ENCODE measurements at regions not wholly inside any gene's neighbourhood (a gene's known extent, or its start where the extent isn't known, plus 50 kb on each side); places are given as distances from the start of the nearest gene placed in this dataset.

- no peak for DNase-seq
- Histone ChIP-seq H3K9me3 (no peaks in the 10 kb centered on the region), H3K4me3 (no peak overlapping the region), H3K27me3 (no peaks in the 10 kb centered on the region), H3K4me1 (ENCODE audit: insufficient read depth) (no peaks in the 10 kb centered on the region), H3K27ac (no peak overlapping the region), H3K36me3 (no peaks in the 10 kb centered on the region)
- WGBS, 3 donors = 43 to 51% (median 47%) methylated on average over 5 of the region's 5 CpGs
- intact Hi-C loops (cut with DNase I) = no loop called here
- TF ChIP-seq POLR2A (IDR thresholded peaks at IDR 0.05) (no peak), EP300 (IDR thresholded peaks at IDR 0.05) (no peak)
- TF ChIP-seq, protein P1, sequence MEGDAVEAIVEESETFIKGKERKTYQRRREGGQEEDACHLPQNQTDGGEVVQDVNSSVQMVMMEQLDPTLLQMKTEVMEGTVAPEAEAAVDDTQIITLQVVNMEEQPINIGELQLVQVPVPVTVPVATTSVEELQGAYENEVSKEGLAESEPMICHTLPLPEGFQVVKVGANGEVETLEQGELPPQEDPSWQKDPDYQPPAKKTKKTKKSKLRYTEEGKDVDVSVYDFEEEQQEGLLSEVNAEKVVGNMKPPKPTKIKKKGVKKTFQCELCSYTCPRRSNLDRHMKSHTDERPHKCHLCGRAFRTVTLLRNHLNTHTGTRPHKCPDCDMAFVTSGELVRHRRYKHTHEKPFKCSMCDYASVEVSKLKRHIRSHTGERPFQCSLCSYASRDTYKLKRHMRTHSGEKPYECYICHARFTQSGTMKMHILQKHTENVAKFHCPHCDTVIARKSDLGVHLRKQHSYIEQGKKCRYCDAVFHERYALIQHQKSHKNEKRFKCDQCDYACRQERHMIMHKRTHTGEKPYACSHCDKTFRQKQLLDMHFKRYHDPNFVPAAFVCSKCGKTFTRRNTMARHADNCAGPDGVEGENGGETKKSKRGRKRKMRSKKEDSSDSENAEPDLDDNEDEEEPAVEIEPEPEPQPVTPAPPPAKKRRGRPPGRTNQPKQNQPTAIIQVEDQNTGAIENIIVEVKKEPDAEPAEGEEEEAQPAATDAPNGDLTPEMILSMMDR (IDR thresholded peaks at IDR 0.05) = no peak
Observed at GRCh38 chr14:26323869-26324268, 274.0 kb downstream of the NOVA1 start.

DNA sequence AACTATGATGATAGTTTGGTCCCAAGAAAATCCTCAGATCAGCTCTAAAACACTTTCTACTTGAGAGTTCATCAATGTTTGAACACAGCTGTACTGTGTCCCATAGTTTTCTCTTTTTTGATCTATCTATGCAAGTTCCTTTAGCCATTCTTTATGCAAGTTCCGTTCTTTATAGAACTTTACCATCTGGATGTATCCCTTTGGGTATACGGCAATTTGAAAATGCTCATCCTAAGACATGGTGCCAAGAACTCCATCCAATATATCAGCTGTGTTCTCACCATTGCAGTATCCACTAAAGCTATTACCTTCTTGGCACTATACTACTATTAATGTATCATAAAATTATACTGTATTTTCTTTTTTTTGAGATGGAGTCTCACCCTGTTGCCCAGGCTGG, 276.9 kb downstream of the NOVA1 start:
- intact Hi-C loops (cut with DNase I) = no loop called here
- no peaks in the 10 kb centered on the region for H3K27me3 ChIP-seq
- no peaks in the 10 kb centered on the region for H3K9me3 ChIP-seq
- WGBS, 3 donors = 93 to 97% (median 95%) methylated on average over 2 of the region's 2 CpGs
- TF ChIP-seq, protein P1 (IDR thresholded peaks at IDR 0.05) = no peak
- TF ChIP-seq EP300 (IDR thresholded peaks at IDR 0.05) (no peak), POLR2A (IDR thresholded peaks at IDR 0.05) (no peak)
- no peak for DNase-seq
- no peak overlapping the region for H3K27ac ChIP-seq
- no peak overlapping the region for H3K4me3 ChIP-seq
- H3K4me1 ChIP-seq (ENCODE audit: insufficient read depth) = no peaks in the 10 kb centered on the region
- no peaks in the 10 kb centered on the region for H3K36me3 ChIP-seq

DNA sequence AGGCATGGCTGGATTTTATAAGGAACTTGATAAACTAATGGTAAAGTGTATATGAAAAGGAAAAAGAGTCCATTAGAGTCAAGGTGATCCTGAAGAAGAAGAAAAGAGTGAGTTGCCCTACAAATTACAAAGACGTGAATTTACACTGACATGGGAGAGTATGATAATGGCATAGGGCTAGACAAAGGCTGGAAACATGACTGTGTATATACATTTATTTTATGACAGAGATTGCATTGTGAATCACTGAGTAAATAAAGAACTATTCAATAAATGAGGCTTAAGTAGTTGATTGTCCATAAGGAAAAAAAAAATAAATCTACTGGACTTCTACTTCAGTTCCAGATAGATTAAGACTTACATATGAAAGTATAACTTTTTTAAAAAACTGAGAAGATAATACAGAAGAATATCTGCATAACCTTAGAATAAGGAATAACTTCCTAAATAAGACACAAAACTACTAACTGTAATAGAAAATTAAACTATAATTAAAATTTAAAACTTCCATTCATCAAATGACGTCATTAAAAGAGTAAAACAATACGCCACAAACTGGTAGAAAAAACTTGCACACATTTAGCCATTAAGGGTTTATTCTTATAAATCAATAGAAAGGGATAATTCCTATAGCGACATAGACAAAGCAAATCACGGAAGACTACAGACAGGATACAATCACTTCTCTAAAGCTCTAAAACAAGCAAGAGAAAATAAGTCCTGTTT, 278.5 kb downstream of the NOVA1 start:
- Histone ChIP-seq H3K27me3 (no peaks in the 10 kb centered on the region), H3K9me3 (no peaks in the 10 kb centered on the region), H3K4me1 (ENCODE audit: insufficient read depth) (no peaks in the 10 kb centered on the region), H3K4me3 (no peak overlapping the region), H3K36me3 (no peaks in the 10 kb centered on the region), H3K27ac (no peak overlapping the region)
- DNase-seq = no peak
- WGBS, 3 donors = 94 to 96% (median 94%) methylated on average over 5 of the region's 5 CpGs
- intact Hi-C loops (cut with DNase I) = no loop called here
- no peak for TF ChIP-seq EP300 (IDR thresholded peaks at IDR 0.05)

DNA sequence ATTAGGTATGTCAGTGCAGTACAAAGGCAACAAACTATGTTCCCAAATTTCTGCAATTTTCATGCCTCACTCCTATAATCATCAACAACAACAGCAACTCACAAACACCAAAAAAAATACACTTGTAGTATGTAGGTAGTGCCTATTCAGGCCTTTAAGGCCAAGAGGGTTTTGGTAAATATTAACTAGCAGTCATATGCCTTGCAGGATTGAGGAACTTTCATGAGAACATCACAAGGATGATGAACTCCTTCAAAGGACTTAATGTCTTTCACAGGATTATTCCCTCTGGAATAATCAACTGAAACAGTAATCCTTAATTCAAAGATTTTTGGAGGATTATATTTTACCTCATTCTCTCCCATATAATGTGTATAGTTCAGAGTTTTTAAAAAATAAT, 293.8 kb downstream of the NOVA1 start:
- TF ChIP-seq POLR2A (IDR thresholded peaks at IDR 0.05) = no peak
- TF ChIP-seq, protein P1 (IDR thresholded peaks at IDR 0.05) = no peak
- no peak for TF ChIP-seq EP300 (IDR thresholded peaks at IDR 0.05)
- H3K4me1 ChIP-seq (ENCODE audit: insufficient read depth) = no peaks in the 10 kb centered on the region
- no peaks in the 10 kb centered on the region for H3K27me3 ChIP-seq
- no peaks in the 10 kb centered on the region for H3K36me3 ChIP-seq
- DNase-seq = no peak
- H3K27ac ChIP-seq = no peak overlapping the region
- no peak overlapping the region for H3K4me3 ChIP-seq
- H3K9me3 ChIP-seq = no peaks in the 10 kb centered on the region
- intact Hi-C loops (cut with DNase I) = no loop called here

DNA sequence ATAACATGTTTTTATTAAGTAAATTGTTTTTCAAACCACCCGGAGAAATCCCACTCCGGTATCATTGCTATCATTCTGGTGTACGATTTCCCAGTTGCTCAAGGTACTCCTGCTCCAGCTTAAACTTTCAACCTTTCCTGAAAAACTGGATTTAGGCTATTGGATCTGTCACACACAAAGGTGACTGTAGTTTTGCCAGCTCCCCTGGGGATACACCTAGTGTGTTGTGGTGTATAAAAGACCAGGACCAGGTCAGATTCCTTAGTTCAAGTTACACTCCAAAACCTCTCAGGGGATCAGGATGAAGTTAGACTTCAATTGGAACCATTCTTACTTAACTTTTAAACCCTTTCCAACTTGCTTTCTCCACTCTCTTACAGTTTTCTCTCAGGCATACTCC, 303.9 kb downstream of the NOVA1 start:
- intact Hi-C loops (cut with DNase I) = no loop called here
- TF ChIP-seq EP300 (IDR thresholded peaks at IDR 0.05) = no peak
- Histone ChIP-seq H3K9me3 (no peaks in the 10 kb centered on the region), H3K36me3 (no peaks in the 10 kb centered on the region), H3K27me3 (no peaks in the 10 kb centered on the region), H3K27ac (no peak overlapping the region), H3K4me3 (no peak overlapping the region), H3K4me1 (ENCODE audit: insufficient read depth) (no peaks in the 10 kb centered on the region)
- DNase-seq = no peak
- WGBS, 3 donors = 66 to 83% (median 76%) methylated on average over 3 of the region's 3 CpGs

Measured in ovary (tissue), 7 donors.